ENCODE measurements at regions not wholly inside any gene's neighbourhood (a gene's known extent, or its start where the extent isn't known, plus 50 kb on each side); places are given as distances from the start of the nearest gene placed in this dataset.

- TF ChIP-seq POLR2A (IDR thresholded peaks at IDR 0.05; ENCODE audit: low read depth, low read length) (no peak), POLR2AphosphoS5 (IDR thresholded peaks at IDR 0.05; ENCODE audit: low read depth, low read length) (no peak), TAF1 (IDR thresholded peaks at IDR 0.05; ENCODE audit: borderline replicate concordance, low read depth, low read length) (no peak)
Observed at GRCh38 chr3:193774916-193775285, 181.9 kb downstream of the OPA1 start.

Data from GM12892 (cell line).